ENCODE measurements at regions not wholly inside any gene's neighbourhood (a gene's known extent, or its start where the extent isn't known, plus 50 kb on each side); places are given as distances from the start of the nearest gene placed in this dataset.

- intact Hi-C loops (cut with micrococcal nuclease; ENCODE audit: unreplicated experiment), result no loop called here
- no peak overlapping the region for H3K4me3 ChIP-seq (ENCODE audit: low read depth, low read length, poor library complexity, severe bottlenecking)
- H3K4me1 ChIP-seq (ENCODE audit: insufficient read depth, low read length, poor library complexity, severe bottlenecking), result no peaks in the 10 kb centered on the region
- no peaks in the 10 kb centered on the region for H3K9me2 ChIP-seq (ENCODE audit: insufficient read depth, low read length)
- CTCF ChIA-PET (ENCODE audit: unreplicated experiment), result no interaction called here
- no peak for DNase-seq (ENCODE audit: low spot score)
- TF ChIP-seq CTCF (conservative IDR thresholded peaks at IDR 0.05; ENCODE audit: low read length) (no peak), EZH2phosphoT487 (IDR thresholded peaks at IDR 0.05; ENCODE audit: borderline replicate concordance, low read depth, low read length) (no peak)
- no peaks in the 10 kb centered on the region for H4K20me1 ChIP-seq (ENCODE audit: insufficient read depth, low read length)
- no peak overlapping the region for H2AFZ ChIP-seq (ENCODE audit: low read length)
- H3K9me3 ChIP-seq (ENCODE audit: low read length), result no peaks in the 10 kb centered on the region
- H3K4me2 ChIP-seq (ENCODE audit: low read length), result no peak overlapping the region
- no peaks in the 10 kb centered on the region for H3K79me2 ChIP-seq (ENCODE audit: insufficient read depth, low read depth, low read length)
- H3K27ac ChIP-seq (ENCODE audit: low read depth, low read length, poor library complexity, severe bottlenecking), result no peak overlapping the region
- POLR2A ChIA-PET, result interaction anchor here (0.7 kb wide), 2 partner anchors 10 to 14 kb away, joined by 4 read pairs; no protein-coding TSS in a partner anchor
- BruUV-seq (replicated peaks), result no TSS peak
- H3K36me3 ChIP-seq (ENCODE audit: insufficient read depth, low read length), result no peaks in the 10 kb centered on the region
Observed at GRCh38 chr14:82251494-82251893, 717.8 kb upstream of the SEL1L start.

GRCh38 chr14:82270286-82270685 is 736.6 kb upstream of the SEL1L start:
- no peaks in the 10 kb centered on the region for H3K9me2 ChIP-seq (ENCODE audit: insufficient read depth, low read length)
- CTCF ChIA-PET (ENCODE audit: unreplicated experiment), result no interaction called here

GRCh38 chr14:82298811-82299210 is 765.2 kb upstream of the SEL1L start:
- POLR2A ChIA-PET, result interaction anchor here (0.5 to 0.7 kb wide), 3 partner anchors 70 to 197 kb away, joined by 3 to 5 read pairs (median 3); no protein-coding TSS in a partner anchor
- H3K79me2 ChIP-seq (ENCODE audit: insufficient read depth, low read depth, low read length), result no peaks in the 10 kb centered on the region
- 0 out of 2 replicates have a peak, but pooled peaks cover 5% of the 10 kb centered on the region for H3K9me2 ChIP-seq (ENCODE audit: insufficient read depth, low read length)
- no peak overlapping the region for H3K4me2 ChIP-seq (ENCODE audit: low read length)
- no peaks in the 10 kb centered on the region for H3K4me1 ChIP-seq (ENCODE audit: insufficient read depth, low read length, poor library complexity, severe bottlenecking)
- H3K27ac ChIP-seq (ENCODE audit: low read depth, low read length, poor library complexity, severe bottlenecking), result no peak overlapping the region
- H3K4me3 ChIP-seq (ENCODE audit: low read depth, low read length, poor library complexity, severe bottlenecking), result no peak overlapping the region
- no peak overlapping the region for H2AFZ ChIP-seq (ENCODE audit: low read length)
- no TSS peak for BruUV-seq (replicated peaks)
- H3K36me3 ChIP-seq (ENCODE audit: insufficient read depth, low read length), result no peaks in the 10 kb centered on the region
- CTCF ChIA-PET (ENCODE audit: unreplicated experiment), result no interaction called here
- no peak for TF ChIP-seq CTCF (conservative IDR thresholded peaks at IDR 0.05; ENCODE audit: low read length)
- no peak for TF ChIP-seq EZH2phosphoT487 (IDR thresholded peaks at IDR 0.05; ENCODE audit: borderline replicate concordance, low read depth, low read length)
- no peak for DNase-seq (ENCODE audit: low spot score)
- H3K9me3 ChIP-seq (ENCODE audit: low read length), result no peaks in the 10 kb centered on the region
- intact Hi-C loops (cut with micrococcal nuclease; ENCODE audit: unreplicated experiment), result no loop called here
- no peaks in the 10 kb centered on the region for H4K20me1 ChIP-seq (ENCODE audit: insufficient read depth, low read length)

More at GRCh38 chr14:82270286-82270685, 736.6 kb upstream of the SEL1L start:
- Histone ChIP-seq H4K20me1 (ENCODE audit: insufficient read depth, low read length) (no peaks in the 10 kb centered on the region), H3K4me3 (ENCODE audit: low read depth, low read length, poor library complexity, severe bottlenecking) (no peak overlapping the region), H2AFZ (ENCODE audit: low read length) (no peak overlapping the region), H3K9me3 (ENCODE audit: low read length) (no peaks in the 10 kb centered on the region), H3K79me2 (ENCODE audit: insufficient read depth, low read depth, low read length) (no peaks in the 10 kb centered on the region), H3K27ac (ENCODE audit: low read depth, low read length, poor library complexity, severe bottlenecking) (no peak overlapping the region), H3K4me2 (ENCODE audit: low read length) (no peak overlapping the region), H3K4me1 (ENCODE audit: insufficient read depth, low read length, poor library complexity, severe bottlenecking) (no peaks in the 10 kb centered on the region), H3K36me3 (ENCODE audit: insufficient read depth, low read length) (no peaks in the 10 kb centered on the region)
- POLR2A ChIA-PET, result no interaction called here
- intact Hi-C loops (cut with micrococcal nuclease; ENCODE audit: unreplicated experiment), result no loop called here
- BruUV-seq (replicated peaks), result no TSS peak
- no peak for DNase-seq (ENCODE audit: low spot score)
- TF ChIP-seq CTCF (conservative IDR thresholded peaks at IDR 0.05; ENCODE audit: low read length), result no peak

All from OCI-LY7 (cell line).